Peyer's patch (tissue), 4 donors: ENCODE measurements at regions not wholly inside any gene's neighbourhood (a gene's known extent, or its start where the extent isn't known, plus 50 kb on each side); places are given as distances from the start of the nearest gene placed in this dataset.

ENCODE experiments used
- CTCF ChIP-seq, 6 experiments: fragments of 450-650 bp in 4 of 6; fragments of 200-600 bp in 2 of 6; sonication (generic) in 1 of 6; IDR thresholded peaks; one replicate each; pipeline ENCODE4 v1.5.1; 2017 to 2019; ENCODE audit warnings: antibody characterized with exemption in 6 of 6, mild to moderate bottlenecking in 3 of 6, moderate library complexity in 1 of 6
- POLR2A ChIP-seq, 2 donors: fragments of 450-650 bp; IDR thresholded peaks; one replicate each; pipeline ENCODE4 v1.5.1; 2017; ENCODE audit warnings: antibody characterized with exemption in 2 of 2, mild to moderate bottlenecking in 2 of 2, moderate library complexity in 2 of 2

GRCh38 chr1:232690285-232690935 lies 60.5 kb upstream of the SIPA1L2 start:
- no peak for TF ChIP-seq CTCF (IDR thresholded peaks at IDR 0.05)
- TF ChIP-seq POLR2A (IDR thresholded peaks at IDR 0.05) = no peak
